K562 (cell line): ENCODE measurements at regions not wholly inside any gene's neighbourhood (a gene's known extent, or its start where the extent isn't known, plus 50 kb on each side); places are given as distances from the start of the nearest gene placed in this dataset.

Source experiments
- ATAC-seq: fragments of 200-7000 bp; cut with Tn5 transposase; 3 replicates; pipeline ENCODE4 v1.9.1; 2020; ENCODE audit warnings: moderate library complexity
- BruUV-seq: library from RNA; stranded (reverse); fragments of 400-500 nt; replicated peaks from 2 replicates; lab custom pipeline; 2021; lab: Mats Ljungman, UMichigan
- CTCF ChIA-PET: fragments of 300-600 bp; formaldehyde crosslinking; extraction: SDS; loops from one replicate; lab custom pipeline; 2021; ENCODE audit warnings: low intra/inter-chr PET ratio; lab: Yijun Ruan, JAX
- POLR2A ChIA-PET: fragments of 300-600, 350-650 bp; sonication (Branson Sonifier 250); formaldehyde crosslinking; extraction: SDS; loops from one replicate; lab custom pipeline; 2021; ENCODE audit warnings: antibody characterized with exemption, inconsistent platforms; lab: Yijun Ruan, JAX
- DNase-seq, 4 experiments: peaks; one replicate each; pipeline versions ENCODE4 v3.0.0 to v3.0.0-alpha.2; 2011 to 2018; ENCODE audit warnings: low spot score in 3 of 4, mixed read lengths in 3 of 4; ENCODE audit errors: extremely low read depth in 1 of 4
- FAIRE-seq: peaks from 2 replicates; lab custom pipeline; 2011; peaks lifted over from hg19 to GRCh38; lab: Jason Lieb, UNC
- H2AFZ ChIP-seq: 2 replicates; pipeline ENCODE4 v1.6.0; 2011; ENCODE audit warnings: low read depth, low read length, control low read depth, inconsistent platforms
- H3K27ac ChIP-seq: fragments of 200-600 bp; 3 replicates; pipeline ENCODE4 v1.8.0; 2011; ENCODE audit warnings: low read depth, mild to moderate bottlenecking, control low read depth, inconsistent platforms, low read length, moderate library complexity, mixed read lengths; ENCODE audit errors: extremely low read depth
- H3K27me3 ChIP-seq, 2 experiments: fragments of 300-600 bp in 1 of 2; 2 replicates in 1 of 2; 3 replicates in 1 of 2; pipeline versions ENCODE4 v1.6.0 to v1.8.0; 2011; ENCODE audit warnings: inconsistent platforms in 2 of 2, low read length in 2 of 2, mild to moderate bottlenecking in 1 of 2, mixed read lengths in 1 of 2, moderate library complexity in 1 of 2; ENCODE audit not compliant: control insufficient read depth in 2 of 2, insufficient read depth in 2 of 2
- H3K36me3 ChIP-seq: fragments of 300-600 bp; 3 replicates; pipeline ENCODE4 v1.8.0; 2011; ENCODE audit warnings: mild to moderate bottlenecking, low read length, inconsistent platforms; ENCODE audit not compliant: control insufficient read depth, insufficient read depth
- H3K4me1 ChIP-seq, 2 experiments: fragments of 200-600 bp in 1 of 2; replicated peaks in 1 of 2; 2 replicates in 1 of 2; 3 replicates in 1 of 2; pipeline versions ENCODE4 v1.5.1 to v1.8.0; 2011; ENCODE audit warnings: inconsistent platforms in 2 of 2, low read length in 2 of 2, mild to moderate bottlenecking in 1 of 2, mixed read lengths in 1 of 2, moderate library complexity in 1 of 2; ENCODE audit not compliant: control insufficient read depth in 2 of 2, insufficient read depth in 2 of 2
- H3K4me2 ChIP-seq: 2 replicates; pipeline ENCODE4 v1.6.1; 2011; ENCODE audit warnings: low read length, control low read depth, inconsistent platforms, mixed read lengths; ENCODE audit not compliant: insufficient read depth
- H3K4me3 ChIP-seq: fragments of 200-600 bp; sonication (generic), shearing (Covaris generic); 2 replicates; pipeline ENCODE4 v1.5.1; 2016; ENCODE audit warnings: control low read depth, inconsistent platforms
- H3K79me2 ChIP-seq: fragments of 200-600 bp; 3 replicates; pipeline ENCODE4 v1.8.0; 2011; ENCODE audit warnings: low read length, inconsistent platforms; ENCODE audit not compliant: control insufficient read depth, insufficient read depth
- H3K9ac ChIP-seq, 2 experiments: 2 replicates each; pipeline versions ENCODE4 v1.6.0 to v1.6.1; 2011; ENCODE audit warnings: low read depth in 2 of 2, low read length in 2 of 2, control low read depth in 1 of 2, inconsistent platforms in 1 of 2, mild to moderate bottlenecking in 1 of 2, mixed read lengths in 1 of 2; ENCODE audit not compliant: insufficient read depth in 1 of 2
- H3K9me1 ChIP-seq: one replicate; pipeline ENCODE4 v1.6.0; 2011; ENCODE audit warnings: inconsistent platforms, mild to moderate bottlenecking, low read length, moderate library complexity; ENCODE audit not compliant: control insufficient read depth, insufficient read depth
- H3K9me3 ChIP-seq: replicated peaks from 2 replicates; pipeline ENCODE4 v1.5.1; 2011; ENCODE audit warnings: low read depth, low read length, inconsistent platforms; ENCODE audit not compliant: control insufficient read depth, insufficient read depth
- H4K20me1 ChIP-seq: replicated peaks from 2 replicates; pipeline ENCODE4 v1.6.1; 2011; ENCODE audit warnings: low read length, inconsistent platforms, mixed read lengths; ENCODE audit not compliant: control insufficient read depth, insufficient read depth
- HLTF ChIP-seq: fragments of 450-650 bp; IDR thresholded peaks from 2 replicates; pipeline ENCODE4 v1.6.1; 2016
- MEF2D ChIP-seq: conservative IDR thresholded peaks from 2 replicates; pipeline ENCODE4 v1.6.1; 2016; ENCODE audit warnings: low read depth, missing genetic modification characterization, missing compliant biosample characterization
- MXI1 ChIP-seq: IDR thresholded peaks from 2 replicates; pipeline ENCODE4 v1.6.1; 2011; ENCODE audit warnings: low read depth, mild to moderate bottlenecking, improper control_type of control experiment, low read length
- SIRT6 ChIP-seq: IDR thresholded peaks from one replicate; pipeline ENCODE4 v1.6.1; 2012; ENCODE audit warnings: low read depth, mild to moderate bottlenecking, control low read depth, inconsistent platforms, low read length, moderate library complexity
- SMAD2 ChIP-seq: fragments of 150-350 bp; IDR thresholded peaks from 2 replicates; pipeline ENCODE4 v1.6.1; 2014; ENCODE audit warnings: low read depth, mild to moderate bottlenecking, low read length
- ZKSCAN1 ChIP-seq: fragments of 150-350 bp; IDR thresholded peaks from 2 replicates; pipeline ENCODE4 v1.6.1; 2016; ENCODE audit warnings: low read depth, low read length
- ZNF699 ChIP-seq: fragments of 250-450 bp; sonication (Bioruptor Pico); IDR thresholded peaks from 2 replicates; pipeline ENCODE4 v1.8.0; 2021; ENCODE audit warnings: mild to moderate bottlenecking, moderate library complexity; ENCODE audit not compliant: insufficient replicate concordance
- ZSCAN29 ChIP-seq: fragments of 450-650 bp; IDR thresholded peaks from 2 replicates; pipeline ENCODE4 v1.6.1; 2017
- WGBS: fragments of 100-300 bp; shearing (Covaris generic); methylation state at CpG from one replicate; pipeline ENCODE4 v1.1.6; 2016; ENCODE audit warnings: low coverage, mixed read lengths; ENCODE audit not compliant: insufficient coverage; ENCODE audit errors: missing lambda C conversion rate; 5-methylcytosine and 5-hydroxymethylcytosine counted together
- in situ Hi-C: fragments of 300-500 bp; cut with MboI; formaldehyde crosslinking; loops from 4 replicates; pipeline ENCODE4 v1.15.0; 2018; ENCODE audit warnings: inconsistent platforms, mixed read lengths
- intact Hi-C: fragments of 100-400 bp; cut with micrococcal nuclease; formaldehyde crosslinking; loops from 2 replicates; pipeline ENCODE4 v1.14.2; 2022
- TF ChIP-seq, protein P1 (sequence below): fragments of 250-450 bp; sonication (Bioruptor Pico); IDR thresholded peaks from 2 replicates; pipeline ENCODE4 v1.8.0; 2021; ENCODE audit warnings: borderline replicate concordance, mild to moderate bottlenecking, moderate library complexity; ENCODE audit not compliant: poor library complexity, severe bottlenecking
- TF ChIP-seq, protein P2 (sequence below): sonication (generic); formaldehyde crosslinking; IDR thresholded peaks from 2 replicates; pipeline ENCODE4 v1.8.1; 2023; ENCODE audit warnings: mild to moderate bottlenecking, missing genetic modification reagents
- TF ChIP-seq, protein P3 (sequence below): fragments of 250-450 bp; sonication (Bioruptor Pico); IDR thresholded peaks from 2 replicates; pipeline ENCODE4 v1.5.0; 2021; ENCODE audit warnings: mild to moderate bottlenecking, moderate library complexity

DNA sequence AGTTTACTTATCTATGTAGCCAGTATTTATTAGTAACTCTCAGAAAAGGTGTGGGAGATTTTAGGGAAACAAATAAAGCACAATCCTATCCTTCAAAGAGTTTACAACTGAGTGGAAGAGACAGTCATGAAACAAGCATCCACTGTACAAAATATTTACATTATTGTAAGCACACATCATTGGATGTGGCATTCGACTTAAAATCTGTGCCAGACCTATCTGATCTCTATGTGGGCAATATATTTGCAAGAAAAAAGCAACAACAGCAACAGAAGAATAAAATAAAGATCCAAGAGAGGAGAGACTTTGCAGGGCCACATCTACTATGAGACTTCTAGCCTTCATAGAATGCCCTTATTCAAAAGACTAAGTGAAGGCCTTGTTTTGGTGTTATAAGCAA, 882.1 kb upstream of the PIK3C3 start:
- ATAC-seq (no peak), FAIRE-seq (no peak), DNase-seq (no peak)
- Histone ChIP-seq H4K20me1 (no peaks in the 10 kb centered on the region), H3K27ac (no peak overlapping the region), H2AFZ (no peak overlapping the region), H3K4me2 (no peak overlapping the region), H3K9me3 (no peaks in the 10 kb centered on the region; the same call in 1 of the 2 replicates), H3K79me2 (no peaks in the 10 kb centered on the region), H3K9ac (no peak overlapping the region), H3K4me1 (no peaks in the 10 kb centered on the region), H3K9me1 (no peaks in the 10 kb centered on the region), H3K36me3 (no peaks in the 10 kb centered on the region), H3K4me3 (no peak overlapping the region), H3K27me3 (no peaks in the 10 kb centered on the region)
- POLR2A ChIA-PET = no interaction called here
- intact Hi-C loops (no loop called here), in situ Hi-C loops (no loop called here)
- CTCF ChIA-PET = no interaction called here
- no TSS peak for BruUV-seq
- no peak for TF ChIP-seq ZSCAN29
- no peak for TF ChIP-seq SIRT6
- TF ChIP-seq SMAD2 = no peak
- WGBS = 0% methylated on average over 1 of the region's 1 CpG

DNA sequence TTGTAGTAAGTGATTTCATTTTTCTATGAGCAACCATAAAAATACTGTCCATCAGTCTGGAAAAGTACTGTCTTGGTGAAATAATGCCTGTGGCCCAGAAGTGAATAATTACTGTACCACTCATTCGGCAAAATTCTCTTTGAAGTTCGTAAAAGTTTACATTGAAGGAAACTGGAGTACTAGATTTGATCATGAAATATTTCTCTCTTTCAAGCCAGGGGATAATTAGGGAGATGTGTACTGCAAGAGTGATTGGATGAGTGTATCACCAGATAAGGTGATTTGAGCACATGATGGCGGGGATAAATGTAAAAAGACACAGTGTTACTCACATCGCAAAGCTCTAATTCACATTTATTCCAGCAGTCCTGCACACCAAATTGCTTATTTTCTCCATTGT, 883.2 kb upstream of the PIK3C3 start:
- intact Hi-C loops (no loop called here), in situ Hi-C loops (no loop called here)
- H2AFZ ChIP-seq = no peak overlapping the region
- no peaks in the 10 kb centered on the region for H3K9me1 ChIP-seq
- H3K9ac ChIP-seq = no peak overlapping the region
- no peak overlapping the region for H3K4me2 ChIP-seq
- no peaks in the 10 kb centered on the region for H3K27me3 ChIP-seq
- no peaks in the 10 kb centered on the region for H4K20me1 ChIP-seq
- no peaks in the 10 kb centered on the region for H3K4me1 ChIP-seq
- H3K4me3 ChIP-seq = no peak overlapping the region
- POLR2A ChIA-PET = no interaction called here
- BruUV-seq = no TSS peak
- H3K9me3 ChIP-seq = no peaks in the 10 kb centered on the region; the same call in 1 of the 2 replicates
- CTCF ChIA-PET = no interaction called here
- 0% methylated on average over 4 of the region's 4 CpGs for WGBS
- FAIRE-seq (no peak), DNase-seq (no peak), ATAC-seq (no peak)
- no peak overlapping the region for H3K27ac ChIP-seq
- no peaks in the 10 kb centered on the region for H3K36me3 ChIP-seq
- H3K79me2 ChIP-seq = no peaks in the 10 kb centered on the region
- TF ChIP-seq ZKSCAN1 (no peak), MEF2D (tag) (no peak), MXI1 (no peak), ZNF699 (CRISPR knock-in tag) (no peak), HLTF (no peak)
- TF ChIP-seq, protein P1, sequence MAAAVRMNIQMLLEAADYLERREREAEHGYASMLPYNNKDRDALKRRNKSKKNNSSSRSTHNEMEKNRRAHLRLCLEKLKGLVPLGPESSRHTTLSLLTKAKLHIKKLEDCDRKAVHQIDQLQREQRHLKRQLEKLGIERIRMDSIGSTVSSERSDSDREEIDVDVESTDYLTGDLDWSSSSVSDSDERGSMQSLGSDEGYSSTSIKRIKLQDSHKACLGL = no peak
- TF ChIP-seq, protein P2, sequence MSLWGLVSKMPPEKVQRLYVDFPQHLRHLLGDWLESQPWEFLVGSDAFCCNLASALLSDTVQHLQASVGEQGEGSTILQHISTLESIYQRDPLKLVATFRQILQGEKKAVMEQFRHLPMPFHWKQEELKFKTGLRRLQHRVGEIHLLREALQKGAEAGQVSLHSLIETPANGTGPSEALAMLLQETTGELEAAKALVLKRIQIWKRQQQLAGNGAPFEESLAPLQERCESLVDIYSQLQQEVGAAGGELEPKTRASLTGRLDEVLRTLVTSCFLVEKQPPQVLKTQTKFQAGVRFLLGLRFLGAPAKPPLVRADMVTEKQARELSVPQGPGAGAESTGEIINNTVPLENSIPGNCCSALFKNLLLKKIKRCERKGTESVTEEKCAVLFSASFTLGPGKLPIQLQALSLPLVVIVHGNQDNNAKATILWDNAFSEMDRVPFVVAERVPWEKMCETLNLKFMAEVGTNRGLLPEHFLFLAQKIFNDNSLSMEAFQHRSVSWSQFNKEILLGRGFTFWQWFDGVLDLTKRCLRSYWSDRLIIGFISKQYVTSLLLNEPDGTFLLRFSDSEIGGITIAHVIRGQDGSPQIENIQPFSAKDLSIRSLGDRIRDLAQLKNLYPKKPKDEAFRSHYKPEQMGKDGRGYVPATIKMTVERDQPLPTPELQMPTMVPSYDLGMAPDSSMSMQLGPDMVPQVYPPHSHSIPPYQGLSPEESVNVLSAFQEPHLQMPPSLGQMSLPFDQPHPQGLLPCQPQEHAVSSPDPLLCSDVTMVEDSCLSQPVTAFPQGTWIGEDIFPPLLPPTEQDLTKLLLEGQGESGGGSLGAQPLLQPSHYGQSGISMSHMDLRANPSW (CRISPR knock-in tag) = no peak
- TF ChIP-seq, protein P3, sequence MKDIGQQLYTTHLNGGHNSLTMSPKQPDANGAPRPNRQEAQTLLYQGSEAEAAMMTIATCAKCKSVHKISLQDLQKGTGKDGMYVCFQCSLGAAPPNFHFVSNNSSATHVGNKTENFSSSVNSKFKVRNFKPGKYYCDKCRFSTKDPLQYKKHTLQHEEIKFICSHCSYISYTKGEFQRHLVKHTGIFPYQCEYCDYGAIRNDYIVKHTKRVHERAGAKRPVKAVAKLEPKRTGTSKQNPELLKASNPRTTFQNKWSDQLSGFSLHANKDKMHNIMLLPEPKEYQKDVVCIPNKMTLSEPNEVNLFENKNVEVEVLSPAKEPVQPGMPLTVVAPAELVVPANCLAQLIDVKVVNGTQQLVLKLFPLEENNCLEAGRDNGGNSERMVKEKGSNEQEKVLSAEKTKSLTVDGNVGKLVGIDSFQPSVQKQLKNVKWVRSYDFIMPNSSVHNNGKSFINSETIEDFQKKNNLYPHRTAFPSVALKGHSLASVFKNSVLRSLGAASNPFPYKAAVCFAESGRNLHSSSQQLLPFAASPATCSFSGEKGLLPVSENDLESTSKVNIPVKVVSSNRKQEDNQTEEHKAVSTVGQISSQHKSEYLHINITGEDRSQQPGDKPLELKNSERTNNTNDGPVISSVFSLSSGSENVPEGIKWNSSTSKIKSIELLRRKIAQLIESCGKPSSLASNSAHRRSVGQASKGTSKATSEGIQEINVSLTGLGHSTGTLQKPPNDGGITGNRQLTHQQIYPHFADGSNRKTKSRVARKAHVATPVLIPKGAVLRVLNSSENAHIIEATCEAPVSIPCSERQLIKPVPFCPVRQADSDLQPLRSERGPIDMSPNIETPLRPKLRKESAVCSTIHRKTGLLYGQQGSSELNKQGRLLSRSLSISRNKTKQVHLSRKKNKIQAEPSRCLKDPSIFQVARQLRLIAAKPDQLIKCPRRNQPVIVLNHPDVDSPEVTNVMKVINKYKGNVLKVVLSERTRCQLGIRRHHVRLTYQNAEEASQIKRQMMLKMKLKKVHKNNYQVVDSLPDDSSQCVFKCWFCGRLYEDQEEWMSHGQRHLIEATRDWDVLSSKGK (CRISPR knock-in tag) = no peak
